LNCaP clone FGC (cell line): ENCODE measurements at regions not wholly inside any gene's neighbourhood (a gene's known extent, or its start where the extent isn't known, plus 50 kb on each side); places are given as distances from the start of the nearest gene placed in this dataset.

Experiments
- DNase-seq: peaks from one replicate; pipeline ENCODE4 v3.0.0-alpha.2; 2011; ENCODE audit warnings: low read depth
- H3K4me3 ChIP-seq: 2 replicates; pipeline ENCODE4 v1.5.1; 2011; ENCODE audit warnings: mild to moderate bottlenecking, low read depth, low read length, control low read depth
- CTCF ChIP-seq: IDR thresholded peaks from 2 replicates; pipeline ENCODE4 v1.5.1; 2012; ENCODE audit warnings: mild to moderate bottlenecking; ENCODE audit not compliant: control insufficient read depth, insufficient read depth; ENCODE audit errors: extremely low read depth

- TF ChIP-seq CTCF: no peak
- no peak overlapping the region for H3K4me3 ChIP-seq
- DNase-seq: no peak
Observed at GRCh38 chr5:30113542-30113941, 1079.9 kb upstream of the CDH6 start.

- no peak for TF ChIP-seq CTCF
- no peak overlapping the region for H3K4me3 ChIP-seq
Observed at GRCh38 chr5:30112867-30113266, 1080.6 kb upstream of the CDH6 start.

GRCh38 chr5:30108051-30108450, 1085.4 kb upstream of the CDH6 start:
- TF ChIP-seq CTCF: no peak
- no peak overlapping the region for H3K4me3 ChIP-seq
- DNase-seq: no peak

More at GRCh38 chr5:30112867-30113266, 1080.6 kb upstream of the CDH6 start:
- DNase-seq: no peak

GRCh38 chr5:30106596-30106995, 1086.9 kb upstream of the CDH6 start:
- DNase-seq: no peak
- TF ChIP-seq CTCF: no peak
- H3K4me3 ChIP-seq: no peak overlapping the region

- no peak for DNase-seq
- H3K4me3 ChIP-seq: no peak overlapping the region
- TF ChIP-seq CTCF: no peak
Observed at GRCh38 chr5:30104872-30105596, 1088.5 kb upstream of the CDH6 start.

- DNase-seq: no peak
- H3K4me3 ChIP-seq: no peak overlapping the region
- TF ChIP-seq CTCF: no peak
Observed at GRCh38 chr5:30103452-30104202, 1089.9 kb upstream of the CDH6 start.
